H1 (cell line): ENCODE measurements at regions not wholly inside any gene's neighbourhood (a gene's known extent, or its start where the extent isn't known, plus 50 kb on each side); places are given as distances from the start of the nearest gene placed in this dataset.

Experiments used
- CTCF ChIA-PET: fragments of 300-600 bp; sonication (Branson Sonifier 250); formaldehyde crosslinking; loops from one replicate; lab custom pipeline; 2021; ENCODE audit not compliant: partially characterized antibody; lab: Charles Lee
- POLR2A ChIA-PET: fragments of 300-600 bp; sonication (Branson Sonifier 250); formaldehyde crosslinking; loops from one replicate; lab custom pipeline; 2021; ENCODE audit warnings: inconsistent platforms; ENCODE audit not compliant: partially characterized antibody; lab: Charles Lee
- DNase-seq, 2 experiments: peaks; one replicate each; pipeline versions ENCODE4 v3.0.0 to v3.0.0-alpha.2; 2010 to 2022; ENCODE audit warnings: low spot score in 2 of 2, low read depth in 1 of 2, mixed read lengths in 1 of 2
- FAIRE-seq: peaks from 2 replicates; lab custom pipeline; 2011; peaks lifted over from hg19 to GRCh38; lab: Jason Lieb, UNC
- H2AFZ ChIP-seq: 2 replicates; pipeline ENCODE4 v1.8.1; 2012; ENCODE audit warnings: low read length, inconsistent platforms
- H2AK5ac ChIP-seq: 2 replicates; pipeline ENCODE4 v1.6.1; 2013; ENCODE audit warnings: low read depth, low read length
- H2BK120ac ChIP-seq: replicated peaks from 2 replicates; pipeline ENCODE3; 2013; ENCODE audit warnings: low read depth, low read length, inconsistent platforms
- H2BK12ac ChIP-seq: 2 replicates; pipeline ENCODE4 v1.6.1; 2013; ENCODE audit warnings: low read depth, low read length
- H2BK15ac ChIP-seq: 2 replicates; pipeline ENCODE4 v1.6.1; 2013; ENCODE audit warnings: low read length
- H2BK20ac ChIP-seq: 2 replicates; pipeline ENCODE4 v1.6.1; 2013; ENCODE audit warnings: low read length
- H2BK5ac ChIP-seq: 2 replicates; pipeline ENCODE4 v1.6.1; 2013; ENCODE audit warnings: low read depth, low read length
- H3K14ac ChIP-seq: 2 replicates; pipeline ENCODE4 v1.6.1; 2013; ENCODE audit warnings: inconsistent platforms; ENCODE audit not compliant: insufficient read length
- H3K18ac ChIP-seq: 2 replicates; pipeline ENCODE4 v1.6.1; 2013; ENCODE audit warnings: low read length; ENCODE audit errors: extremely low read depth
- H3K23ac ChIP-seq: 2 replicates; pipeline ENCODE4 v1.6.1; 2013; ENCODE audit warnings: inconsistent platforms; ENCODE audit not compliant: insufficient read length
- H3K23me2 ChIP-seq: 2 replicates; pipeline ENCODE4 v1.6.1; 2013; ENCODE audit warnings: low read depth, low read length
- H3K27ac ChIP-seq: 2 replicates; pipeline ENCODE4 v1.6.1; 2011; ENCODE audit warnings: low read depth, low read length, inconsistent platforms
- H3K27me3 ChIP-seq, 4 experiments: replicated peaks in 1 of 4; 1 replicate in 1 of 4; 2 replicates in 3 of 4; pipeline versions ENCODE4 v1.6.1 to v1.8.1; 2011 to 2013; ENCODE audit warnings: low read length in 3 of 4, mild to moderate bottlenecking in 3 of 4, inconsistent platforms in 2 of 4, mixed read lengths in 2 of 4, moderate library complexity in 1 of 4; ENCODE audit not compliant: control insufficient read depth in 3 of 4, insufficient read depth in 3 of 4; ENCODE audit errors: extremely low read depth in 1 of 4
- H3K36me3 ChIP-seq, 4 experiments: 2 replicates each; pipeline versions ENCODE4 v1.6.1 to v1.8.1; 2011 to 2013; ENCODE audit warnings: mild to moderate bottlenecking in 4 of 4, low read length in 3 of 4, moderate library complexity in 2 of 4, control low read depth in 1 of 4, inconsistent platforms in 1 of 4; ENCODE audit not compliant: insufficient read depth in 4 of 4, control insufficient read depth in 2 of 4
- H3K4ac ChIP-seq: replicated peaks from 2 replicates; pipeline ENCODE3; 2013; ENCODE audit warnings: low read length, low read depth, mixed read lengths, inconsistent platforms; ENCODE audit not compliant: insufficient read length
- H3K4me1 ChIP-seq, 4 experiments: replicated peaks in 1 of 4; 1 replicate in 1 of 4; 2 replicates in 3 of 4; pipeline versions ENCODE4 v1.6.1 to v1.8.1; 2011 to 2013; ENCODE audit warnings: low read length in 3 of 4, inconsistent platforms in 2 of 4, mixed read lengths in 1 of 4; ENCODE audit not compliant: insufficient read depth in 4 of 4, control insufficient read depth in 3 of 4
- H3K4me2 ChIP-seq, 2 experiments: 2 replicates each; pipeline versions ENCODE4 v1.6.1 to v1.8.1; 2011 to 2013; ENCODE audit warnings: low read depth in 2 of 2, low read length in 2 of 2, control low read depth in 1 of 2, inconsistent platforms in 1 of 2, mild to moderate bottlenecking in 1 of 2; ENCODE audit not compliant: insufficient read depth in 1 of 2
- H3K4me3 ChIP-seq, 4 experiments: fragments of 200-600, 300-600 bp in 1 of 4; sonication (generic), shearing (Covaris generic), sonication (Bioruptor Twin) in 1 of 4; 2 replicates each; pipeline versions ENCODE4 v1.5.1 to v1.8.1; 2011 to 2016; ENCODE audit warnings: low read length in 4 of 4, low read depth in 3 of 4, control low read depth in 2 of 4, inconsistent platforms in 2 of 4, mild to moderate bottlenecking in 2 of 4, mixed read lengths in 1 of 4, moderate library complexity in 1 of 4; ENCODE audit not compliant: insufficient read depth in 2 of 4; ENCODE audit errors: extremely low read depth in 1 of 4
- H3K56ac ChIP-seq: replicated peaks from 2 replicates; pipeline ENCODE3; 2013; ENCODE audit warnings: low read depth, mild to moderate bottlenecking, mixed read lengths, low read length, inconsistent platforms; ENCODE audit not compliant: insufficient read length
- H3K79me1 ChIP-seq: 2 replicates; pipeline ENCODE4 v1.6.1; 2013; ENCODE audit warnings: low read depth, low read length, control low read depth
- H3K79me2 ChIP-seq, 2 experiments: 2 replicates each; pipeline versions ENCODE4 v1.6.1 to v1.8.1; 2012 to 2013; ENCODE audit warnings: low read length in 2 of 2, mild to moderate bottlenecking in 2 of 2, inconsistent platforms in 1 of 2; ENCODE audit not compliant: insufficient read depth in 2 of 2, control insufficient read depth in 1 of 2
- H3K9ac ChIP-seq, 4 experiments: replicated peaks in 1 of 4; 1 replicate in 1 of 4; 2 replicates in 3 of 4; pipeline versions ENCODE4 v1.6.1 to v1.8.1; 2011 to 2013; ENCODE audit warnings: low read depth in 3 of 4, low read length in 3 of 4, control low read depth in 2 of 4, mild to moderate bottlenecking in 2 of 4, moderate library complexity in 2 of 4, inconsistent platforms in 1 of 4; ENCODE audit errors: extremely low read depth in 1 of 4
- H3K9me3 ChIP-seq, 2 experiments: 2 replicates each; pipeline versions ENCODE4 v1.6.1 to v1.8.1; 2012 to 2013; ENCODE audit warnings: mild to moderate bottlenecking in 2 of 2, moderate library complexity in 2 of 2, control low read depth in 1 of 2, inconsistent platforms in 1 of 2, low read depth in 1 of 2, low read length in 1 of 2, mixed read lengths in 1 of 2; ENCODE audit not compliant: insufficient read depth in 2 of 2
- H4K20me1 ChIP-seq, 2 experiments: replicated peaks in 1 of 2; 2 replicates each; pipeline versions ENCODE3 to v1.8.1; 2011 to 2013; ENCODE audit warnings: inconsistent platforms in 2 of 2, low read length in 2 of 2, mild to moderate bottlenecking in 1 of 2; ENCODE audit not compliant: insufficient read depth in 2 of 2, control insufficient read depth in 1 of 2
- H4K5ac ChIP-seq: 2 replicates; pipeline ENCODE4 v1.6.1; 2013; ENCODE audit warnings: low read length, low read depth, mixed read lengths, inconsistent platforms; ENCODE audit not compliant: insufficient read length
- H4K8ac ChIP-seq: 2 replicates; pipeline ENCODE4 v1.8.0; 2013; ENCODE audit warnings: mild to moderate bottlenecking, moderate library complexity, low read length, inconsistent platforms; ENCODE audit not compliant: insufficient read depth; ENCODE audit errors: extremely low read depth
- H4K91ac ChIP-seq: replicated peaks from 2 replicates; pipeline ENCODE3; 2013; ENCODE audit warnings: low read length, mixed read lengths, inconsistent platforms; ENCODE audit not compliant: insufficient read length
- CBX8 ChIP-seq: fragments of 300-800, 300-1000 bp; sonication (generic); IDR thresholded peaks from 2 replicates; pipeline ENCODE4 v1.7.1; 2016; ENCODE audit warnings: low read depth, low read length, borderline replicate concordance
- RNF2 ChIP-seq: fragments of 200-900, 300-1000 bp; sonication (generic); IDR thresholded peaks from 2 replicates; pipeline ENCODE4 v1.7.1; 2016; ENCODE audit warnings: borderline replicate concordance, low read depth, mild to moderate bottlenecking, antibody characterized with exemption, low read length; ENCODE audit not compliant: poor library complexity, severe bottlenecking; ENCODE audit errors: missing control alignments
- SAP30 ChIP-seq: fragments of 300-600 bp; sonication (generic); IDR thresholded peaks from 2 replicates; pipeline ENCODE4 v1.7.1; 2012; ENCODE audit warnings: low read length, moderate library complexity, mild to moderate bottlenecking, inconsistent platforms; ENCODE audit not compliant: insufficient read depth, insufficient replicate concordance
- WGBS, 2 experiments: shearing (Covaris generic) in 1 of 2; methylation state at CpG; one replicate each; pipeline versions ENCODE4 v1.1.6 to v1.1.7; 2013 to 2015; ENCODE audit warnings: low lambda C conversion rate in 2 of 2, mixed read lengths in 2 of 2, inconsistent platforms in 1 of 2, low coverage in 1 of 2, missing lambda C conversion rate in 1 of 2; ENCODE audit not compliant: insufficient replicate concordance in 2 of 2, insufficient coverage in 1 of 2, insufficient read length in 1 of 2; ENCODE audit errors: extremely low coverage in 1 of 2, missing lambda C conversion rate in 1 of 2; 5-methylcytosine and 5-hydroxymethylcytosine counted together

DNA sequence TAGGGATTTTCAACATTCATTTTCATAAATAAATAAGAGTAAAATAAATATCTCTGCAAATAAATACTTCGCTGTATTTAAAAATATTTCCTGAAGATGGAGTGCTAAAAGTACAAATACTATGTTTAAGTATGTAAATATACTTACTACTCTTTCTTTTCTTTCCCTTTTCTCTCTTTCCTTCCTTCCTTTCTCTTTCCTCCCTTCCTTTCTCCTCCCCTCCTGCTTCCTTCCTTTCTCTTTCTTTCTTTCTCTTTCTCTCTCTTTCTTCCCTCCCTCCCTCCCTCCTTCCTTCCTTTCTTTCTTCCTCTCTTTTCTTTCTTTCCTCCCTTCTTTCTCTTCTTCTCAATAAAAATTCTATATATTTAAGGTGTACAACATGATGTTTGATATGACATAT, 496.1 kb downstream of the CCSER2 start:
- no peaks in the 10 kb centered on the region for H3K9me3 ChIP-seq
- no peaks in the 10 kb centered on the region for H3K36me3 ChIP-seq
- no peak overlapping the region for H4K91ac ChIP-seq
- no peaks in the 10 kb centered on the region for H3K27me3 ChIP-seq
- no peak overlapping the region for H2BK5ac ChIP-seq
- ChIA-PET CTCF (interaction anchor here (1.4 kb wide), 1 partner anchor 41 kb away, joined by 5 read pairs; no protein-coding TSS in a partner anchor), POLR2A (no interaction called here)
- H3K4me2 ChIP-seq = no peak overlapping the region
- no peak for TF ChIP-seq CBX8
- TF ChIP-seq SAP30 = no peak
- no peak for TF ChIP-seq RNF2
- no peak overlapping the region for H2BK120ac ChIP-seq
- H2BK15ac ChIP-seq = no peak overlapping the region
- 92% methylated on average over 1 of the region's 1 CpG; no CpG with 5 or more reads in 1 of the 2 experiments for WGBS, 2 experiments
- H3K14ac ChIP-seq = no peak overlapping the region
- H3K27ac ChIP-seq = no peak overlapping the region
- no peaks in the 10 kb centered on the region; a peak in 1 of 7 replicates for H3K4me1 ChIP-seq
- H2BK12ac ChIP-seq = no peak overlapping the region
- DNase-seq (no peak), FAIRE-seq (no peak)
- no peak overlapping the region for H4K8ac ChIP-seq
- H3K79me2 ChIP-seq = no peaks in the 10 kb centered on the region
- no peak overlapping the region for H3K23ac ChIP-seq
- H2BK20ac ChIP-seq = no peak overlapping the region
- H2AK5ac ChIP-seq = no peak overlapping the region
- no peak overlapping the region for H4K5ac ChIP-seq
- H3K4me3 ChIP-seq = no peak overlapping the region
- H3K18ac ChIP-seq = no peak overlapping the region
- H3K23me2 ChIP-seq = no peaks in the 10 kb centered on the region
- no peak overlapping the region for H3K56ac ChIP-seq
- no peak overlapping the region for H3K9ac ChIP-seq
- no peak overlapping the region for H2AFZ ChIP-seq
- no peaks in the 10 kb centered on the region for H4K20me1 ChIP-seq
- H3K79me1 ChIP-seq = no peaks in the 10 kb centered on the region
- H3K4ac ChIP-seq = no peak overlapping the region
